Transverse colon (tissue), 4 donors: ENCODE measurements at regions not wholly inside any gene's neighbourhood (a gene's known extent, or its start where the extent isn't known, plus 50 kb on each side); places are given as distances from the start of the nearest gene placed in this dataset.

Source experiments
- CTCF ChIP-seq, 5 experiments: fragments of 200-600 bp in 3 of 5; fragments of 450-650 bp in 2 of 5; sonication (generic) in 3 of 5; IDR thresholded peaks; 1 replicate in 2 of 5; 2 replicates in 3 of 5; pipeline ENCODE4 v1.5.1; 2016 to 2017; ENCODE audit warnings: antibody characterized with exemption in 5 of 5, inconsistent platforms in 3 of 5, mild to moderate bottlenecking in 2 of 5, moderate library complexity in 1 of 5
- EP300 ChIP-seq: sonication (generic); formaldehyde crosslinking; IDR thresholded peaks from one replicate; pipeline ENCODE4 v1.6.1; 2017; ENCODE audit warnings: antibody characterized with exemption, low read depth
- POLR2A ChIP-seq: fragments of 450-650 bp; IDR thresholded peaks from one replicate; pipeline ENCODE4 v1.6.1; 2016; ENCODE audit warnings: antibody characterized with exemption, mild to moderate bottlenecking, moderate library complexity
- POLR2AphosphoS5 ChIP-seq, 3 donors: sonication (generic); formaldehyde crosslinking; IDR thresholded peaks; one replicate each; pipeline ENCODE4 v1.6.1; 2016; ENCODE audit warnings: antibody characterized with exemption in 3 of 3

GRCh38 chr15:97520689-97521088 lies 439.8 kb upstream of the ARRDC4 start:
- TF ChIP-seq CTCF (IDR thresholded peaks at IDR 0.05) (no peak), POLR2A (no peak), POLR2AphosphoS5 (IDR thresholded peaks at IDR 0.05) (no peak), EP300 (no peak)
